Bronchial epithelial cell (primary cell): ENCODE measurements at regions not wholly inside any gene's neighbourhood (a gene's known extent, or its start where the extent isn't known, plus 50 kb on each side); places are given as distances from the start of the nearest gene placed in this dataset.

Source experiments
- DNase-seq: peaks from one replicate; pipeline ENCODE4 v3.0.0-alpha.2; 2010; ENCODE audit warnings: low read depth
- FAIRE-seq: peaks from 2 replicates; lab custom pipeline; 2011; peaks lifted over from hg19 to GRCh38; lab: Jason Lieb, UNC
- H3K27me3 ChIP-seq: 2 replicates; pipeline ENCODE4 v1.5.1; 2011; ENCODE audit warnings: low read length; ENCODE audit not compliant: control insufficient read depth, insufficient read depth
- H3K36me3 ChIP-seq: 2 replicates; pipeline ENCODE4 v1.5.1; 2011; ENCODE audit warnings: low read length; ENCODE audit not compliant: control insufficient read depth, insufficient read depth
- H3K4me3 ChIP-seq: 2 replicates; pipeline ENCODE4 v1.5.1; 2011; ENCODE audit warnings: mild to moderate bottlenecking, low read depth, low read length, control low read depth
- CTCF ChIP-seq: IDR thresholded peaks from 2 replicates; pipeline ENCODE4 v1.5.1; 2011; ENCODE audit warnings: mild to moderate bottlenecking, moderate library complexity, low read length, control low read depth, inconsistent platforms; ENCODE audit not compliant: insufficient read depth, severe bottlenecking

- Histone ChIP-seq H3K36me3 (no peaks in the 10 kb centered on the region), H3K27me3 (no peaks in the 10 kb centered on the region), H3K4me3 (no peak overlapping the region)
- FAIRE-seq, result no peak
- no peak for DNase-seq
- no peak for TF ChIP-seq CTCF
These were observed 154.6 kb downstream of the IZUMO3 start for GRCh38 chr9:24391095-24391494.

GRCh38 chr9:24385077-24385476 lies 160.6 kb downstream of the IZUMO3 start:
- DNase-seq (no peak), FAIRE-seq (no peak)
- TF ChIP-seq CTCF, result no peak
- no peaks in the 10 kb centered on the region for H3K36me3 ChIP-seq
- no peaks in the 10 kb centered on the region for H3K27me3 ChIP-seq
- no peak overlapping the region for H3K4me3 ChIP-seq

GRCh38 chr9:24382566-24382965 lies 163.1 kb downstream of the IZUMO3 start:
- FAIRE-seq, result no peak
- no peak for DNase-seq
- H3K36me3 ChIP-seq, result no peaks in the 10 kb centered on the region
- H3K4me3 ChIP-seq, result no peak overlapping the region
- TF ChIP-seq CTCF, result no peak
- no peaks in the 10 kb centered on the region for H3K27me3 ChIP-seq

- Histone ChIP-seq H3K27me3 (no peaks in the 10 kb centered on the region), H3K4me3 (no peak overlapping the region), H3K36me3 (no peaks in the 10 kb centered on the region)
- no peak for TF ChIP-seq CTCF
- FAIRE-seq, result no peak
- DNase-seq, result no peak
These were observed 164.5 kb downstream of the IZUMO3 start for GRCh38 chr9:24381205-24381604.

GRCh38 chr9:24359046-24359445 lies 186.7 kb downstream of the IZUMO3 start:
- FAIRE-seq (no peak), DNase-seq (no peak)
- H3K36me3 ChIP-seq, result no peaks in the 10 kb centered on the region
- no peak overlapping the region for H3K4me3 ChIP-seq
- no peak for TF ChIP-seq CTCF
- no peaks in the 10 kb centered on the region for H3K27me3 ChIP-seq

GRCh38 chr9:24351973-24352372 lies 193.7 kb downstream of the IZUMO3 start:
- DNase-seq, result no peak
- H3K27me3 ChIP-seq, result no peaks in the 10 kb centered on the region
- TF ChIP-seq CTCF, result no peak
- no peak for FAIRE-seq
- no peak overlapping the region for H3K4me3 ChIP-seq
- H3K36me3 ChIP-seq, result no peaks in the 10 kb centered on the region
